ENCODE measurements at regions not wholly inside any gene's neighbourhood (a gene's known extent, or its start where the extent isn't known, plus 50 kb on each side); places are given as distances from the start of the nearest gene placed in this dataset.

DNA sequence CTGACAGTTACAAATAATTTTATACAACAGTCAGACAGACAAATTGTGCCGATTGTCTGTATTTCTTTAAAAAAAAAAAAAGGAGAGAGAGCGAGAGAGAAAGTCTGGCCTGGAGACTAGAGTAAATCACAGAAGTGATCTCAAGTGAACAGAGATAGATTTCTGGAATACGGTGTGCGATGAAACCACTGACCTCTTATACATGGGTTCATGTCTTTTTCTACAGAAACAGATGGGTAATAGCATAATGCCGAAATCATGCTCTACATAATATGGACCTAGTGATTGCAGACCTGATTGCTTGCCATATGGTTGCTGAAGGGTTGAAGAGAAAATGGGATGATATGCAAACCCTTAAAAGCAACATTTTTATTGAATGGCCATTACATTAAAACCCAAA, 403.3 kb upstream of the FANCL start:
- DNase-seq: no peak
- H3K36me3 ChIP-seq (replicated peaks; ENCODE audit: insufficient read depth, low read length): no peaks in the 10 kb centered on the region
- no peak overlapping the region for H3K27ac ChIP-seq (ENCODE audit: low read length)
- H3K4me1 ChIP-seq (ENCODE audit: low read length): no peaks in the 10 kb centered on the region
- no peaks in the 10 kb centered on the region for H3F3A ChIP-seq (ENCODE audit: insufficient read depth, low read length)
- TF ChIP-seq, protein P1, sequence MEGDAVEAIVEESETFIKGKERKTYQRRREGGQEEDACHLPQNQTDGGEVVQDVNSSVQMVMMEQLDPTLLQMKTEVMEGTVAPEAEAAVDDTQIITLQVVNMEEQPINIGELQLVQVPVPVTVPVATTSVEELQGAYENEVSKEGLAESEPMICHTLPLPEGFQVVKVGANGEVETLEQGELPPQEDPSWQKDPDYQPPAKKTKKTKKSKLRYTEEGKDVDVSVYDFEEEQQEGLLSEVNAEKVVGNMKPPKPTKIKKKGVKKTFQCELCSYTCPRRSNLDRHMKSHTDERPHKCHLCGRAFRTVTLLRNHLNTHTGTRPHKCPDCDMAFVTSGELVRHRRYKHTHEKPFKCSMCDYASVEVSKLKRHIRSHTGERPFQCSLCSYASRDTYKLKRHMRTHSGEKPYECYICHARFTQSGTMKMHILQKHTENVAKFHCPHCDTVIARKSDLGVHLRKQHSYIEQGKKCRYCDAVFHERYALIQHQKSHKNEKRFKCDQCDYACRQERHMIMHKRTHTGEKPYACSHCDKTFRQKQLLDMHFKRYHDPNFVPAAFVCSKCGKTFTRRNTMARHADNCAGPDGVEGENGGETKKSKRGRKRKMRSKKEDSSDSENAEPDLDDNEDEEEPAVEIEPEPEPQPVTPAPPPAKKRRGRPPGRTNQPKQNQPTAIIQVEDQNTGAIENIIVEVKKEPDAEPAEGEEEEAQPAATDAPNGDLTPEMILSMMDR (IDR thresholded peaks at IDR 0.05; ENCODE audit: low read length): no peak
- no peak for TF ChIP-seq EZH2phosphoT487 (IDR thresholded peaks at IDR 0.05; ENCODE audit: low read length)
- TF ChIP-seq EZH2 (optimal IDR thresholded peaks at IDR 0.05; ENCODE audit: low read depth, low read length): no peak
- H3K9me3 ChIP-seq (replicated peaks; ENCODE audit: insufficient read depth, low read length): no peaks in the 10 kb centered on the region
- H3K27me3 ChIP-seq (replicated peaks; ENCODE audit: insufficient read depth, low read length): no peaks in the 10 kb centered on the region
- no peaks in the 10 kb centered on the region for H3K9me2 ChIP-seq (replicated peaks; ENCODE audit: insufficient read depth, low read length)
- no peaks in the 10 kb centered on the region for H3K79me2 ChIP-seq (ENCODE audit: low read length)
- no peak overlapping the region for H3K4me2 ChIP-seq (ENCODE audit: low read depth, low read length)
- no peak overlapping the region for H2AFZ ChIP-seq (ENCODE audit: low read length)
- H4K20me1 ChIP-seq (ENCODE audit: insufficient read depth, low read length): no peaks in the 10 kb centered on the region
- no peak overlapping the region for H3K4me3 ChIP-seq (ENCODE audit: low read length)
- no peak overlapping the region for H3K9ac ChIP-seq (ENCODE audit: low read length)

DNA sequence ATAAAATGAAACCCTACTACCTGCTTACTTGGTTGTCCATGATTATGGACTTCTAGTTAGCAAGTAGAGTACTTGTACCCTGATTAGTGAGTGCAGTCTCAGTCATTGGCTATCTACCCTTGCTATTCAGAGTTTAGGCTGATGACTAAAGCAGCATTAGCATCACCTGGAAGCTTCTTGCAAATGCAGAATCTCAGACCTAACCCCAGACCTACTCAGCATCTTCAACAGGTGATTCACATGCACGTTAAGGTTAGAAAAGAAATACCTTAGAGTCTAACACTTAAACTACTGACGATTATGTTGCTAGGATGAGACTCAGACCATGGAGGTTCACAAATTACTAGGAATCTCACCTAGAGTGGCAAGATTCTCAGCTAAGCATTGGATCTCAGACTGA, 399.9 kb upstream of the FANCL start:
- Histone ChIP-seq H3K4me2 (ENCODE audit: low read depth, low read length) (no peak overlapping the region), H4K20me1 (ENCODE audit: insufficient read depth, low read length) (no peaks in the 10 kb centered on the region), H3K27me3 (replicated peaks; ENCODE audit: insufficient read depth, low read length) (no peaks in the 10 kb centered on the region), H3K27ac (ENCODE audit: low read length) (no peak overlapping the region), H3F3A (ENCODE audit: insufficient read depth, low read length) (no peaks in the 10 kb centered on the region), H3K36me3 (replicated peaks; ENCODE audit: insufficient read depth, low read length) (no peaks in the 10 kb centered on the region), H3K4me1 (ENCODE audit: low read length) (no peaks in the 10 kb centered on the region), H2AFZ (ENCODE audit: low read length) (no peak overlapping the region), H3K4me3 (ENCODE audit: low read length) (no peak overlapping the region), H3K9me2 (replicated peaks; ENCODE audit: insufficient read depth, low read length) (no peaks in the 10 kb centered on the region), H3K79me2 (ENCODE audit: low read length) (no peaks in the 10 kb centered on the region), H3K9ac (ENCODE audit: low read length) (no peak overlapping the region), H3K9me3 (replicated peaks; ENCODE audit: insufficient read depth, low read length) (no peaks in the 10 kb centered on the region)
- TF ChIP-seq, protein P1 (IDR thresholded peaks at IDR 0.05; ENCODE audit: low read length): no peak
- TF ChIP-seq EZH2 (optimal IDR thresholded peaks at IDR 0.05; ENCODE audit: low read depth, low read length): no peak
- no peak for TF ChIP-seq EZH2phosphoT487 (IDR thresholded peaks at IDR 0.05; ENCODE audit: low read length)
- no peak for DNase-seq

DNA sequence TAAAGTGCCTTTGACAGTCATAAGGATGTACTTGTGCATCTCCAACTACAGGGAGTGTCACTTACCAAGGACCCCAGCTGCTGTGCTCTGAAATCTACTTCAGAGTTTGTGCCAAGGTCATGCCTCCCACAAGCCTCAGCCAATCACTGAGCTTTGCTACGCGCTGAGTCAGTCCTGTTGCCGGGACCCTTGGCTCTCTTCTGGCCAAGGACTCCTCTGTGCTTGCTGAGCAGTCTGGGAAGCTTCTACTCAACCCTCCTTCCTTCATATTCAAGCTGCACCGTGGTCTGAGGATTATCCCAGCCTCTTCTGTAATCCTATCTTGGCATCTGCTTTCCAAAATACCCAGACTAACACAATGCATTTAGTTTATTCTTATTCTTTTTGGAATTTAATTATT, 398.9 kb upstream of the FANCL start:
- no peaks in the 10 kb centered on the region for H3K9me3 ChIP-seq (replicated peaks; ENCODE audit: insufficient read depth, low read length)
- no peaks in the 10 kb centered on the region for H3K27me3 ChIP-seq (replicated peaks; ENCODE audit: insufficient read depth, low read length)
- TF ChIP-seq EZH2 (optimal IDR thresholded peaks at IDR 0.05; ENCODE audit: low read depth, low read length) (no peak), EZH2phosphoT487 (IDR thresholded peaks at IDR 0.05; ENCODE audit: low read length) (no peak)
- TF ChIP-seq, protein P1 (IDR thresholded peaks at IDR 0.05; ENCODE audit: low read length): no peak
- no peak overlapping the region for H3K4me2 ChIP-seq (ENCODE audit: low read depth, low read length)
- H3F3A ChIP-seq (ENCODE audit: insufficient read depth, low read length): no peaks in the 10 kb centered on the region
- no peak for DNase-seq
- no peak overlapping the region for H2AFZ ChIP-seq (ENCODE audit: low read length)
- no peaks in the 10 kb centered on the region for H3K4me1 ChIP-seq (ENCODE audit: low read length)
- H3K79me2 ChIP-seq (ENCODE audit: low read length): no peaks in the 10 kb centered on the region
- H3K4me3 ChIP-seq (ENCODE audit: low read length): no peak overlapping the region
- no peaks in the 10 kb centered on the region for H3K36me3 ChIP-seq (replicated peaks; ENCODE audit: insufficient read depth, low read length)
- no peak overlapping the region for H3K27ac ChIP-seq (ENCODE audit: low read length)
- no peaks in the 10 kb centered on the region for H4K20me1 ChIP-seq (ENCODE audit: insufficient read depth, low read length)
- H3K9ac ChIP-seq (ENCODE audit: low read length): no peak overlapping the region
- H3K9me2 ChIP-seq (replicated peaks; ENCODE audit: insufficient read depth, low read length): no peaks in the 10 kb centered on the region

All from MM.1S (cell line).